ENCODE measurements at regions not wholly inside any gene's neighbourhood (a gene's known extent, or its start where the extent isn't known, plus 50 kb on each side); places are given as distances from the start of the nearest gene placed in this dataset.

- DNase-seq (ENCODE audit: extremely low read depth, low read depth) = no peak
- no peak overlapping the region for H3K4me3 ChIP-seq (replicated peaks; ENCODE audit: low read depth, low read length)
- TF ChIP-seq, protein P1, sequence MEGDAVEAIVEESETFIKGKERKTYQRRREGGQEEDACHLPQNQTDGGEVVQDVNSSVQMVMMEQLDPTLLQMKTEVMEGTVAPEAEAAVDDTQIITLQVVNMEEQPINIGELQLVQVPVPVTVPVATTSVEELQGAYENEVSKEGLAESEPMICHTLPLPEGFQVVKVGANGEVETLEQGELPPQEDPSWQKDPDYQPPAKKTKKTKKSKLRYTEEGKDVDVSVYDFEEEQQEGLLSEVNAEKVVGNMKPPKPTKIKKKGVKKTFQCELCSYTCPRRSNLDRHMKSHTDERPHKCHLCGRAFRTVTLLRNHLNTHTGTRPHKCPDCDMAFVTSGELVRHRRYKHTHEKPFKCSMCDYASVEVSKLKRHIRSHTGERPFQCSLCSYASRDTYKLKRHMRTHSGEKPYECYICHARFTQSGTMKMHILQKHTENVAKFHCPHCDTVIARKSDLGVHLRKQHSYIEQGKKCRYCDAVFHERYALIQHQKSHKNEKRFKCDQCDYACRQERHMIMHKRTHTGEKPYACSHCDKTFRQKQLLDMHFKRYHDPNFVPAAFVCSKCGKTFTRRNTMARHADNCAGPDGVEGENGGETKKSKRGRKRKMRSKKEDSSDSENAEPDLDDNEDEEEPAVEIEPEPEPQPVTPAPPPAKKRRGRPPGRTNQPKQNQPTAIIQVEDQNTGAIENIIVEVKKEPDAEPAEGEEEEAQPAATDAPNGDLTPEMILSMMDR (IDR thresholded peaks at IDR 0.05; ENCODE audit: low read depth, low read length, missing control alignments) = no peak
These were observed 194.4 kb upstream of the GPR12 start for GRCh38 chr13:26954976-26955375.

DNA sequence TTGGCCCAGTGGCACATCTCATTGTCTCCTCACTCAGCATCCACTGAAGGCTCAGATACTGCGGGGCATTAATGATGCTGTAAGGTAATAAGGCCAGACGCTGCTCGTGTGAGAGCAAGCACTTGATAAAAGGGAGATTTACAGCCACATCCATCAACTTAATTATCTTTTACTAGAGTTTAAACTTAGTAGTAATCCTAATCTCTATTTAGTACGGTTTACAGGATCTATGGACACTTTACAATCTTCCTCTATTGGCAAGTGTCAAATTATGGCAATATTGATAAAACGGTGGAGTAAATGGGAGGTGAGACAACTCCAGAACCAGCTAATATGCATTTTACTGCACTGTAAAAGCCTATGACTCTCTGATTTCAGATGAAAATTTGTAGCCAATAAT, 192.7 kb upstream of the GPR12 start:
- TF ChIP-seq, protein P1 (IDR thresholded peaks at IDR 0.05; ENCODE audit: low read depth, low read length, missing control alignments) = no peak
- no peak for DNase-seq (ENCODE audit: extremely low read depth, low read depth)

GRCh38 chr13:26952551-26953143, 192.1 kb upstream of the GPR12 start:
- DNase-seq (ENCODE audit: extremely low read depth, low read depth) = no peak
- TF ChIP-seq, protein P1 (IDR thresholded peaks at IDR 0.05; ENCODE audit: low read depth, low read length, missing control alignments) = no peak
- H3K4me3 ChIP-seq (replicated peaks; ENCODE audit: low read depth, low read length) = no peak overlapping the region

More for the DNA sequence above, 192.7 kb upstream of the GPR12 start:
- no peak overlapping the region for H3K4me3 ChIP-seq (replicated peaks; ENCODE audit: low read depth, low read length)

DNA sequence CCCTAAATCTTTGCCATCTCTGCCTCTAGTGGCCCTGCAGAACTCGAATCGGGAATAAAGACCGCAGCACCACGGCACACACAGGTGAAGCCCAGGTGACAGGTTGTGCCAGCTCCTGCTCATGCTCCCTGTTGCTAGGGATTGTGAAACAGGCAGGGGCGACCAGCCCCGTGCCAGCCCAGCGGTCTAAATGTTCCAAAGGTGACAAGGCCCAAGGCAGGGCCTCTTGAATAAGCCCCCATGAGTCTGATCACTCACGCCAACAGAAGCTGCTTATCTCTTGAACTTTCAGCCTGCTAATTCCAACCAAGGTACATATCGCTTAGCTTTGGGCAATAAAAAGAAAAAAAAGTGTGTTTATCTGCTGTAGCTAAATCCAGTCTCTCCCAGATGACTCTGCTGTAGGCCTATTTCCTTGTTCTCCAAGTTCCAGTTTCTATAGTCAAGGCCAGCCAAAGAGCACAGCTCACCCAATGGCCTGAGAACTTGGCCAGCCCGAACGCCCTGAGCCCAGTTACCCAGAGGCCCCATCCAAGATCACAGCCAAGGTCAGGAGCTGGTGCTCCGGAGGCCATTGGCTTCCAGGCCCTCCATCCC, 191.1 kb upstream of the GPR12 start:
- TF ChIP-seq, protein P1 (IDR thresholded peaks at IDR 0.05; ENCODE audit: low read depth, low read length, missing control alignments) = no peak

GRCh38 chr13:26950968-26951367, 190.4 kb upstream of the GPR12 start:
- TF ChIP-seq, protein P1 (IDR thresholded peaks at IDR 0.05; ENCODE audit: low read depth, low read length, missing control alignments) = no peak
- no peak overlapping the region for H3K4me3 ChIP-seq (replicated peaks; ENCODE audit: low read depth, low read length)
- DNase-seq (ENCODE audit: extremely low read depth, low read depth) = no peak

More for the DNA sequence above, 191.1 kb upstream of the GPR12 start:
- no peak for DNase-seq (ENCODE audit: extremely low read depth, low read depth)
- H3K4me3 ChIP-seq (replicated peaks; ENCODE audit: low read depth, low read length) = no peak overlapping the region

- no peak for DNase-seq (ENCODE audit: extremely low read depth, low read depth)
- no peak overlapping the region for H3K4me3 ChIP-seq (replicated peaks; ENCODE audit: low read depth, low read length)
- TF ChIP-seq, protein P1 (IDR thresholded peaks at IDR 0.05; ENCODE audit: low read depth, low read length, missing control alignments) = no peak
These were observed 190.0 kb upstream of the GPR12 start for GRCh38 chr13:26950546-26950945.
